ENCODE measurements at regions not wholly inside any gene's neighbourhood (a gene's known extent, or its start where the extent isn't known, plus 50 kb on each side); places are given as distances from the start of the nearest gene placed in this dataset.
"Not testable (repeated sequence)": the region's sequence is repeated elsewhere in the genome, so short reads cannot be mapped to it uniquely, and the experiment has no call there.

DNA sequence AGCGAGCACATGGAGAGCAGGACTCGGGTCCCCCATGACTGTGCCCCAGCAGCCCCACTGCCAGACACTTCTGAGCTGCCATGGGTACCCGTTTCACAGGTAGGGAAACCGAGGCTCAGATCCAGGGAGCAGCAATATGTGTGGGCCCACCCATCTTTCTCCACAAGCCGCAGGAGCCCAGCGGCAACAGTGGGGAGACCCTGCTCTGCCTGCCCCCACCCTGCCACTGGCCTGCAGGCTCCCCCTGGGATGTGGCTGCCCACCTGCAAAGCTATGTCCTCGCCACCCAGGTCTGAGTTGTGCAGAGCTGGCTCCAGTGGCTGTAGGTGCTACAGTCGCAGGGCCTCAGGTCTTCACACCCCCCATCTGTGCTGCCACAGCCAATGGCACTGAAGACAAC is 50.6 kb upstream of the C1QTNF9B start:
- DNase-seq (ENCODE audit: low read depth in 2 of 2), result no peak

GRCh38 chr13:23949200-23949599 is 51.9 kb upstream of the C1QTNF9B start:
- DNase-seq (ENCODE audit: low read depth in 2 of 2), result no peak

GRCh38 chr13:23949736-23950135 is 52.4 kb upstream of the C1QTNF9B start:
- DNase-seq (ENCODE audit: low read depth in 2 of 2), result no peak

- DNase-seq (ENCODE audit: low read depth in 2 of 2), result no peak
These were observed 53.6 kb upstream of the C1QTNF9B start for GRCh38 chr13:23950736-23951510.

DNA sequence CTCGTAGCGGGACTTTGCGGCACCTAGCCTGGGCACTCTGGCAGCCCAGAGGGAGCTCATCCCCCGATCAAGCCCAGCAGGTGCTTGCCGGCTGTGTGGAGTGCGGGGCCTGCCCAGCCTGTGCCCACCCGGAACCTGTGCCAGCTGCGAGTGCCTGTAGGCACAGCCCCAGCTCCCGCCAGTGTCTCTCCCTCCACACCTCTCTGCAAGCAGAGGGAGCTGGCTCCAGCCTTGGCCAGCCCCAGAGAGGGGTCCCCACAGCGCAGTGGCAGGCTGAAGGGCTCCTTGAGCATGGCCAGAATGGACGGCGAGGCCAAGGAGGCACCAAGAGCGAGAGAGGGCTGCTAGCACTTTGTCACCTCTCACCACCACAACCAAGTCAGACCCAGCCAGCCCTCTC is 55.5 kb upstream of the C1QTNF9B start:
- no peak for DNase-seq (ENCODE audit: low read depth in 2 of 2)

DNA sequence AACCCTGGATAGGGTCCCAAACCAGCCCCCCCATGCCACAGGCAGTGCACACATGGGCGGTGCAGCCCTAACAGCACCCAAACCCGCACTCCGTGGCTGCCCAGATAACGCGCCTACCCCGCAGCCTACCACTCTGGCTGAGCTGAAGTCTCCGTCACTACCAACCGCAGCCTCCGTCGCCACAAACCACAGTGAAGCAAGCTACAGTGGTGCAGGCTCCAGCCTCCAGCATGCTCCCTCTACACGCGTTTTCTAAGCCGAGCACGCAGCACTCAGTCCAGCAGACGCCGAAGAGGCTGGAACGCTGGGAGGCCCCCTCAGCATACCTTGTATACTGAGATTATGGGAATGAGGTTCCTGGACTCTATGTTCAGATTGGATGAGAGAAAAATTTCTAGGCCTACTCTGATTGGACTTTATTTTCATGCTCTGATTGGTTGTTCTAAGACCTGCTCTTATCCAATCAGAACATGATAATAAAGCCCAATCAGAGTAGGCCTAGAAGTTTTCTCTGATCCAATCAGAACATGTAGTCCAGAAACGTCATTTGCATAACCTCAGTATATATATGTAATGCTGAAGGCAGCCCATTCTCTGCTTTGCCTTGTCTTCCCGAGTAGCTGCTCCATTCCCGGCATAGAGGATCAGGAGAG is 56.7 kb upstream of the C1QTNF9B start:
- no peak for DNase-seq (ENCODE audit: low read depth in 2 of 2)

DNA sequence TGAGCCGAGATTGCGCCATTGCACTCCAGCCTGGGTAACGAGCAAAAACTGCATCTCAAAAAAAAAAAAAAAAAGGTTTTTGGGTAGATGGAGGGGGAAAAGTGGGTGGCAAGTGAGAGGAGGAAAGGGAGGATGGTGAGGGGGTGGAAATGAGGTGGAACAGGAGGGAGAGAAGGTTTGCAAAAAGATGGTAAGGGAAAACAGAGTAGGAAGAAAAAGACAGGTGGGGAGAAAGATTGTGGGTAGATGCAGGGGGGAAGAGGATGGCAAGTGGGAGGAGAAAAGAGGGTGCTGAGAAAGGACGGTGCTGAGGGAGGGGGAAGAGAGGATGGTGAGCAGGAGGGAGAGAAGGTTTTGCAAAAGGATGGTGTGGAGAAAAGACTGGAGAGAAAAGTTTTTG is 57.8 kb upstream of the C1QTNF9B start:
- no peak for DNase-seq (ENCODE audit: low read depth in 2 of 2)

GRCh38 chr13:23956106-23956505 is 58.8 kb upstream of the C1QTNF9B start:
- no peak for DNase-seq (ENCODE audit: low read depth in 2 of 2)

DNA sequence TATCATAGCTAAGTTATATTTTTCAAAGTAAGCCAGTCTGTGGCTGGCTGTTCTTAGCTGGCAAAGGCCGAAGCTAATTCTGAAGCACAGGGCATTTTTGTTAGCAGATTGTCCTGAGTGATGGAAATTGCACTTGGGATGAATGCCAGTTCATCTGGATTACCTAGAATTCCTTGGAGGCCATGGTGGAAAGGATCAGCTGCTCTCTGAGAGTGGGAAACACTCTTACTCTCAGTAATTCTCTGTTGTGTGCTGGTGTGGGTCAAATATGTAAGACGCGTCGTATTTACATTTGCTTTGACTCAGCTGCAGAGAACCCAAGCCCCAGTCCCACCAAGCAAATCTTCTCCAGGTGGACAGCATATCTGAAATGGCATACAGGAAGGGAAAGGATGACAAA is 60.7 kb upstream of the C1QTNF9B start:
- no peak for DNase-seq (ENCODE audit: low read depth in 2 of 2)

DNA sequence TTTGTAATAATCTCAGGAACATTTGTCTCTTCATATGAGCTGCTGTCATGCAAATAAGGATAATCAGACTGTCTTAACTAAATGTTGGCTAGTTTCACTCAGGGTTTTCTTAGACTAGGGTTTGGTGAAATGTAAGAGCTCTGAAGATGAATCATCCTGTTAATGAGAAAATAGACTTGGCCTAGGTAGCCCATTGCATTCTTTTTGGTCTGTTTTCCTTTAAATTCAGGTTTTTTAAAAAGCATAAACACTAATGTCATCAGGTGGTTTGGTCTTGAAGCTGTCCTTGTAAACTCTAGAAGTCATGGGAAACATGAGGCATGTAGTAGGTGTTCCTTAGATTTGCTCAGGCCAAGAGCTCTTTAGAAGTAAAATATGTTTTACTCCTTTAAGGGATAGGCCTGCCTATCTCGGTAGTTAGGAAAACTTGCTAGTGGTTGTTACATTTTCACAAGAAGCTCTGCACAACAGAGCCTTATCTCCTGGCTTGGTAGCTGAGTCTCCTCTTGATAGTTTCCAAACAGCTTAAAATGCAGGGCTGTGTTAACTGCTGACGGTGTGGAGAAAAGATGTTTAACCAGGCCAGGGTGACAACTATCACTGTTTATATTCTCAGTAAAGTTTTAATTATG is 62.0 kb upstream of the C1QTNF9B start:
- DNase-seq (ENCODE audit: low read depth in 2 of 2), result no peak

GRCh38 chr13:23960566-23961156 is 63.4 kb upstream of the C1QTNF9B start:
- DNase-seq (ENCODE audit: low read depth in 2 of 2), result no peak

DNA sequence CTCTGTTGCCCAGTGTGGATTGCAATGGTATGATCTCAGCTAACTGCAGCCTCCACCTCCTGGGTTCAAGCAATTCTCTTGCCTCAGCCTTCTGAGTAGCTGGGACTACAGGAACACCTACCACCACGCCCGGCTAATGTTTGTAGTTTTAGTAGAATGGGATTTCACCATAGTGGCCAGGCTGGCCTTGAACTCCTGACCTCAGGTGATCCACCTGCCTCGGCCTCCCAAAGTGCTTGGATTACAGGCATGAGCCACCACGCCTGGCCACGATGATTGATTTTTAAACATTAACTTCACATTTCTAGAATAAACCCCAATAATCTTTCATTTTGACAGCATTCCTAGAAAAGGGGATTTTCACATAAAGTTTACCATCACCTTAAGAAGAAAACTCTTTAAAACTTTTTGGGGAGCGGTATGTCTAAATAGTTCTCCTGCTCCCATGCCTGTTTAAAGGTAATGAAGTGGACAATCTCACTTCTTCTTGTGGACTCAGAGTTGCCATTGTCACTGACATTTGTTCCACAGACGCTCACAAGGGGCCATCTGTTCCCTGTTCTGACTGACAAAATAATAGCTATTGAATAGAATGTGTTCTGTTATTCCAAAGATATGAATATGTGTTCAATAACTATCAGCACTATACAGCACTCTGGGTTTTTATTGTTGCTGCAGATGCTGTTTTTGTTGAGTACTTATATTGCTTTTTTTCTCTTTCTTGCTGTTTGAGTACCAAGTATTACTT is 66.1 kb upstream of the C1QTNF9B start:
- DNase-seq (ENCODE audit: low read depth in 2 of 2), result no peak

GRCh38 chr13:23963947-23964346 is 66.6 kb upstream of the C1QTNF9B start:
- no peak for DNase-seq (ENCODE audit: low read depth in 2 of 2)

DNA sequence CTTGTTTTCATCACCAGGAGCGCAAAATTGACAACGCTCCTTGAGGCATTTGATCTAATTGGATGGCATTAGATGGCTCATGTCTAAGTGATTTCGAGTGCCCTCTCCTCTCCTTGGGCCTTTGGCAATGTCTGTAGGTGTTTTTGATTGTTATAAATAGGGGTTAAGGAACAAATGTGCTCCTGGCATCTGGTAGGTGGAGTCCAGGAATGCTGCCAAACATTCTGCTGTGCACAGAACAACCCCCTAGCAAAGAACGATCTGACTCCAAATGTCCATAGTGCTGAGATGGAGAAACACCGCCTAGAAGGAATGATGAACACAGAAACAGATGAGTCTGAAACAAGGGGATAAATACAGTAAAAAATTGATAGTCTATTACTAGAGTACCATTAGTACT is 68.0 kb upstream of the C1QTNF9B start:
- no peak for DNase-seq (ENCODE audit: low read depth in 2 of 2)

- no peak for DNase-seq (ENCODE audit: low read depth in 2 of 2)
These were observed 69.0 kb upstream of the C1QTNF9B start for GRCh38 chr13:23966221-23966690.

DNA sequence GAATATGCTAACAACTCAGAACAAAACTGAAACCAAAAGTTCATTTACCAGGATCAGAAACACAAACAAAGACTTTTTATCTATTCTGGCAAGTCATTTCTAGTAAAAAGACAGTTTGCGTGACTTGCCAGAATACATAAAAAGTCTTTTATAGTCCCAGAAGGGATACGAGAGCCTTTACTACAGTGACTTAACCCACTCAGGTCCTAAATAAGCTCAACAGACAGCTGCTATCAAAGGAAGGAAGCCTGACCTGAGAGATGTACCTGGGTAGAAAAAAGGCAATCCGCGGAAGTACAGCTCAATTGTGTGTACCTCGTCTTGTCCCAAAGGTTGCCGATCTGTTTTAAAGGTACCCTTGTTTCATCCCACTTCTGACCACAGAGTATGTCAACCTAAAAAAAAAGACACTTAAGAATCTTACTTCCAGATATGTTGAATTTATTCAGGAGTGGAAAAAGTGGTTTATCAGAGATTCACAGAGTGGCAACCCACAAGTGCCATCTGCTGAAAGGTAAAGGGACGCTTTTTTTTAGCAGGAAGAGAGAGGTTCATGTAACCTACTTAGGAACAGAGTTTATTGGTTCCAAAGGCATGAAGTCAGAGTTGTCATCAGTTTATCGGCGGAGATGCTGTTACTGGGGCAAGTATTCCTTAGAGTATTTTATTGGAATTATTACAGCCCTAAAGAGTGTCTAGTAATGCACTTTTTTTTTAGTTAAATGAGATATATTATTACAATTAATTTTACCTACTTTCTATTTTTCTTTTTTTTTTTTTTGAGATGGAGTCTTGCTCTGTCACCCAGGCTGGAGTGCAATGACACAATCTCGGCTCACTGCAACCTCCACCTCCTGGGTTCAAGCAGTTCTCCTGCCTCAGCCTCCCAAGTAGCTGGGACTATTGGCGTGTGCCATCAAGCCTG is 69.7 kb upstream of the C1QTNF9B start:
- DNase-seq (ENCODE audit: low read depth in 2 of 2), result no peak

GRCh38 chr13:23967792-23968191 is 70.5 kb upstream of the C1QTNF9B start:
- not testable (repeated sequence) for DNase-seq (ENCODE audit: low read depth in 2 of 2)

GRCh38 chr13:23969647-23970046 is 72.3 kb upstream of the C1QTNF9B start:
- no peak for DNase-seq (ENCODE audit: low read depth in 2 of 2)

GRCh38 chr13:23979361-23980159 is 82.3 kb upstream of the C1QTNF9B start:
- DNase-seq (ENCODE audit: low read depth in 2 of 2), result peak in 1 of 2 experiments; percentile 5

DNA sequence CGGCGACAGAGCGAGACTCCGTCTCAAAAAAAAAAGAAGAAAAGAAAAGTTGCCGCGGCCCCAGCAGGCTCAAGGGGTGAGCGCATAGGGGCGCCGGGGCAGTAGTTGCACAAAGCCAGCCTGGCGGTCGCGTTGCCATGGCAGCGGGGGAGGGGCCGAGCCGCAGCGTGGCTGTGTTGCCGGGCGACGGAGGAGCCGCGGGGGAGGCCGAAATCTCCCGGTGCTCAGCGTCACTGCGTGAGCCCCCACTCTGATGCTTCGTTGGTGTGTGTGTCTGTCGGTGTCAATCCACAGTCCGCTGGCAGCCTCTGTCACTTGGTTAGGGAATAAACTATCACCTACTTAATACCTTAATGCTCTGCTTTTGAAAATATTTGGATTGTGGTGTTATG is 82.9 kb upstream of the C1QTNF9B start:
- DNase-seq (ENCODE audit: low read depth in 2 of 2), result peak; percentile 65 to 80

All from stimulated activated CD4-positive, alpha-beta T cell treated with anti-CD3 and anti-CD28 coated beads, Interleukin-12 subunit alpha, Interleukin-12 subunit beta, amount 100 ng/mL, for 24 hours (primary cell).